PC-9 (cell line): ENCODE measurements at regions not wholly inside any gene's neighbourhood (a gene's known extent, or its start where the extent isn't known, plus 50 kb on each side); places are given as distances from the start of the nearest gene placed in this dataset.

ENCODE experiments used
- BruUV-seq: library from RNA; stranded (reverse); fragments of 400-500 nt; replicated peaks from 2 replicates; lab custom pipeline; 2021; lab: Mats Ljungman, UMichigan
- CTCF ChIA-PET: fragments of 300-600 bp; sonication (Branson Sonifier 250); formaldehyde crosslinking; loops from one replicate; lab custom pipeline; 2022; ENCODE audit warnings: antibody characterized with exemption; lab: Charles Lee
- POLR2A ChIA-PET: fragments of 300-600 bp; sonication (Branson Sonifier 250); formaldehyde crosslinking; loops from one replicate; lab custom pipeline; 2022; ENCODE audit warnings: antibody characterized with exemption; ENCODE audit not compliant: unreplicated experiment; lab: Charles Lee
- DNase-seq, 2 experiments: peaks; one replicate each; pipeline versions ENCODE4 v3.0.0 to v3.0.0-alpha.2; 2015 to 2022; ENCODE audit warnings: mixed read lengths in 1 of 2
- H2AFZ ChIP-seq: fragments of 200-600 bp; sonication (generic); 2 replicates; pipeline ENCODE4 v1.8.1; 2017; ENCODE audit warnings: antibody characterized with exemption
- H3F3A ChIP-seq: fragments of 200-600 bp; sonication (generic); 2 replicates; pipeline ENCODE4 v1.8.1; 2017; ENCODE audit warnings: antibody characterized with exemption, mild to moderate bottlenecking, low read depth; ENCODE audit not compliant: insufficient read depth
- H3K27ac ChIP-seq: fragments of 200-600 bp; sonication (generic); 2 replicates; pipeline ENCODE4 v1.6.1; 2016; ENCODE audit warnings: mixed run types
- H3K27me3 ChIP-seq: fragments of 200-600 bp; sonication (generic); 2 replicates; pipeline ENCODE4 v1.6.1; 2016; ENCODE audit warnings: low read depth, mixed run types; ENCODE audit not compliant: insufficient read depth
- H3K36me3 ChIP-seq: fragments of 200-600 bp; sonication (generic); 2 replicates; pipeline ENCODE4 v1.6.1; 2016; ENCODE audit warnings: low read depth, mixed run types
- H3K4me1 ChIP-seq: fragments of 200-600 bp; sonication (generic); replicated peaks from 2 replicates; pipeline ENCODE4 v1.6.1; 2016; ENCODE audit warnings: mixed run types; ENCODE audit not compliant: insufficient read depth
- H3K4me2 ChIP-seq: fragments of 200-600 bp; sonication (generic); 2 replicates; pipeline ENCODE4 v1.6.1; 2017; ENCODE audit warnings: mixed run types
- H3K4me3 ChIP-seq: fragments of 200-600 bp; sonication (generic); 2 replicates; pipeline ENCODE4 v1.6.1; 2016; ENCODE audit warnings: mixed run types
- H3K79me2 ChIP-seq: fragments of 200-600 bp; sonication (generic); 2 replicates; pipeline ENCODE4 v1.6.1; 2017; ENCODE audit warnings: low read depth, mixed run types
- H3K9me2 ChIP-seq: fragments of 200-600 bp; sonication (generic); 2 replicates; pipeline ENCODE4 v1.8.1; 2017; ENCODE audit warnings: mild to moderate bottlenecking; ENCODE audit not compliant: insufficient read depth
- H3K9me3 ChIP-seq: fragments of 200-600 bp; sonication (generic); 2 replicates; pipeline ENCODE4 v1.8.1; 2016; ENCODE audit warnings: low read depth; ENCODE audit not compliant: insufficient read depth
- H4K20me1 ChIP-seq: fragments of 200-600 bp; sonication (generic); 2 replicates; pipeline ENCODE4 v1.8.1; 2017; ENCODE audit not compliant: insufficient read depth
- EZH2 ChIP-seq: fragments of 200-600 bp; sonication (generic); IDR thresholded peaks from 2 replicates; pipeline ENCODE4 v1.8.0; 2017; ENCODE audit warnings: antibody characterized with exemption, low read depth
- intact Hi-C: fragments of 100-400 bp; cut with micrococcal nuclease; formaldehyde crosslinking; loops from one replicate; pipeline ENCODE4 v1.10.0; 2022; ENCODE audit not compliant: unreplicated experiment
- TF ChIP-seq, protein P1 (sequence below): fragments of 200-600 bp; sonication (generic); conservative IDR thresholded peaks from 2 replicates; pipeline ENCODE4 v1.6.1; 2017; ENCODE audit warnings: mixed run types, antibody characterized with exemption, mild to moderate bottlenecking, moderate library complexity

DNA sequence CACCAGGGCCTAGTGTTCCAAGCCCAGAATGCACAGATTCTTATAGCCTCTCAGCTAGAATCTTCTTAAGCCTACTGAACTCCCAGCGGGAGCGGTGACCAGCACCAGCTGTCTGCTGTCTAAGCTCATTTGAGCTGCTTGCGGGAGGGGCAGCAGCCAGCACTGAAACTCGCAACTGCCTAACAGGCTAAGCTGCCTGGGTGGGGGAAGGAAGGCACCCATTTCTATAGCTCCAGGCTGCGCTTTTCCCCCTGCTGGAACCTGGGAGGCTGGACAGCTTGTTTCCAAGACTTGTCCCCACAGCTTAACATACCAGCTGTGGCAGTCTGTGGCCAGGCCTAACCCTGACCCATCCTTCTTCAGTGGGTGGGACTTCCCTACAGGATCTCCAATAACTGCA, 512.9 kb downstream of the EFNA5 start:
- BruUV-seq: no TSS peak
- Histone ChIP-seq H3F3A (no peaks in the 10 kb centered on the region), H3K4me1 (no peaks in the 10 kb centered on the region), H3K79me2 (no peaks in the 10 kb centered on the region), H3K4me2 (no peak overlapping the region), H3K4me3 (no peak overlapping the region), H3K36me3 (no peaks in the 10 kb centered on the region), H3K9me2 (no peaks in the 10 kb centered on the region), H3K27me3 (no peaks in the 10 kb centered on the region), H3K27ac (no peak overlapping the region), H2AFZ (no peak overlapping the region), H3K9me3 (no peaks in the 10 kb centered on the region), H4K20me1 (no peaks in the 10 kb centered on the region)
- POLR2A ChIA-PET: no interaction called here
- TF ChIP-seq EZH2: no peak
- TF ChIP-seq, protein P1, sequence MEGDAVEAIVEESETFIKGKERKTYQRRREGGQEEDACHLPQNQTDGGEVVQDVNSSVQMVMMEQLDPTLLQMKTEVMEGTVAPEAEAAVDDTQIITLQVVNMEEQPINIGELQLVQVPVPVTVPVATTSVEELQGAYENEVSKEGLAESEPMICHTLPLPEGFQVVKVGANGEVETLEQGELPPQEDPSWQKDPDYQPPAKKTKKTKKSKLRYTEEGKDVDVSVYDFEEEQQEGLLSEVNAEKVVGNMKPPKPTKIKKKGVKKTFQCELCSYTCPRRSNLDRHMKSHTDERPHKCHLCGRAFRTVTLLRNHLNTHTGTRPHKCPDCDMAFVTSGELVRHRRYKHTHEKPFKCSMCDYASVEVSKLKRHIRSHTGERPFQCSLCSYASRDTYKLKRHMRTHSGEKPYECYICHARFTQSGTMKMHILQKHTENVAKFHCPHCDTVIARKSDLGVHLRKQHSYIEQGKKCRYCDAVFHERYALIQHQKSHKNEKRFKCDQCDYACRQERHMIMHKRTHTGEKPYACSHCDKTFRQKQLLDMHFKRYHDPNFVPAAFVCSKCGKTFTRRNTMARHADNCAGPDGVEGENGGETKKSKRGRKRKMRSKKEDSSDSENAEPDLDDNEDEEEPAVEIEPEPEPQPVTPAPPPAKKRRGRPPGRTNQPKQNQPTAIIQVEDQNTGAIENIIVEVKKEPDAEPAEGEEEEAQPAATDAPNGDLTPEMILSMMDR: no peak
- no peak for DNase-seq
- intact Hi-C loops: no loop called here
- CTCF ChIA-PET: no interaction called here

DNA sequence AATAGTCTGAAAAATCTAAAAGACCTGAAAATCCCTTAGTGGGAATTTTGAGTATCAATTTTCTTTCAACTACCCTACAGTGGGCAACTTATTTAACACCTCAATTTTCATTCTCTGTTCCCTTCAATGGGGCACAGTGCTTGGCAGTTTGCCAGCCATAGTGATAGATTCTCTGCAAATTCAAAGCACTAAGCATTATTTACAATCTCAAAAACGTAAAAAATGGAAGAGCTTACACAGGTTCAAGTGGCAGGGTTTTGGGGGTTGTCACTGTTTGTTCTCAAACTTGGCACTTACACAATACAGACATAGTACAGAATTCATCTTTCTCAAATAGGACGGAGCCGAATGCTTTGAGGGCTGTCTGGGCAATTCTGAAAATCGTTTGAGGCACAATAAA, 515.0 kb downstream of the EFNA5 start:
- H3K4me1 ChIP-seq: no peaks in the 10 kb centered on the region
- H3K79me2 ChIP-seq: no peaks in the 10 kb centered on the region
- no peaks in the 10 kb centered on the region for H3F3A ChIP-seq
- TF ChIP-seq, protein P1: no peak
- no peak for TF ChIP-seq EZH2
- H2AFZ ChIP-seq: no peak overlapping the region
- intact Hi-C loops: no loop called here
- H3K9me2 ChIP-seq: no peaks in the 10 kb centered on the region
- peaks cover 6% of the 10 kb centered on the region; the same call in 1 of the 2 replicates for H3K9me3 ChIP-seq
- H3K27ac ChIP-seq: no peak overlapping the region
- H3K4me2 ChIP-seq: no peak overlapping the region
- BruUV-seq: no TSS peak
- no peak overlapping the region for H3K4me3 ChIP-seq
- ChIA-PET CTCF (interaction anchor here (0.6 kb wide), 1 partner anchor 982 kb away, joined by 3 read pairs; no protein-coding TSS in a partner anchor), POLR2A (no interaction called here)
- H3K36me3 ChIP-seq: no peaks in the 10 kb centered on the region
- no peak for DNase-seq
- no peaks in the 10 kb centered on the region for H4K20me1 ChIP-seq
- H3K27me3 ChIP-seq: no peaks in the 10 kb centered on the region

DNA sequence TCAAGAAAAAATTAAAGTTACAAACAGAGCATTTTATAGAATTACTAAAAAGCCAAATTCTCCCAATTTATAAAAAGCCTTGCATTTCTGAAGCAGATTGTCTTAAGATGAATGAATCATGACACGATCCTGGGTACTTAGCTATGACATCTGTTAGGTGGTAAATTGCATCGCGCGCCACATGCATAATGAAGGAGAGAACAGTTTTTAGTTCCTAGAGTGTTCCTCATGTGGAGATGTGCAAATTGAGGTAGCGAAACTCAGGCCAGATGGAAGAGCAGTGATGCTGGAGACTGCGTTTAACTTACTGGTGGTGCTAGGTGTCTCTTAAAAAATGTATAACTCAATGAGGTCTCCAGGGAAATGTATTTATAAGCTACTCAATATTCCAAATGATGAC, 516.1 kb downstream of the EFNA5 start:
- no peak for DNase-seq
- H3K36me3 ChIP-seq: no peaks in the 10 kb centered on the region
- H3K27me3 ChIP-seq: no peaks in the 10 kb centered on the region
- TF ChIP-seq, protein P1: no peak
- TF ChIP-seq EZH2: no peak
- H3F3A ChIP-seq: no peaks in the 10 kb centered on the region
- H2AFZ ChIP-seq: no peak overlapping the region
- ChIA-PET POLR2A (no interaction called here), CTCF (no interaction called here)
- H3K27ac ChIP-seq: no peak overlapping the region
- H3K4me3 ChIP-seq: no peak overlapping the region
- peaks cover 6% of the 10 kb centered on the region; the same call in 1 of the 2 replicates for H3K9me3 ChIP-seq
- no peaks in the 10 kb centered on the region for H3K79me2 ChIP-seq
- no peaks in the 10 kb centered on the region for H3K9me2 ChIP-seq
- H3K4me2 ChIP-seq: no peak overlapping the region
- intact Hi-C loops: no loop called here
- no TSS peak for BruUV-seq
- H4K20me1 ChIP-seq: no peaks in the 10 kb centered on the region
- no peaks in the 10 kb centered on the region for H3K4me1 ChIP-seq
